ENCODE measurements at regions not wholly inside any gene's neighbourhood (a gene's known extent, or its start where the extent isn't known, plus 50 kb on each side); places are given as distances from the start of the nearest gene placed in this dataset.

- no peak for DNase-seq (ENCODE audit: low read depth in 1 of 2, low spot score in 1 of 2)
- H3K4me3 ChIP-seq (replicated peaks; ENCODE audit: insufficient read depth, low read length) = no peak overlapping the region
- H3K27me3 ChIP-seq (ENCODE audit: insufficient read depth, poor library complexity, severe bottlenecking) = no peaks in the 10 kb centered on the region
- TF ChIP-seq GABPA (IDR thresholded peaks at IDR 0.05; ENCODE audit: low read depth) = no peak
- TF ChIP-seq SPI1 (IDR thresholded peaks at IDR 0.05; ENCODE audit: borderline replicate concordance, low read depth) = no peak
- no peak for TF ChIP-seq CTCF (IDR thresholded peaks at IDR 0.05; ENCODE audit: insufficient read depth, low read length)
- no peak for TF ChIP-seq REST (IDR thresholded peaks at IDR 0.05; ENCODE audit: insufficient replicate concordance, low read depth)
- TF ChIP-seq POLR2AphosphoS5 (IDR thresholded peaks at IDR 0.05; ENCODE audit: low read depth) = no peak
- no peak overlapping the region for H3K27ac ChIP-seq (replicated peaks)
Measured at GRCh38 chr2:34998741-34999140, 1356.8 kb upstream of the CRIM1 start.

- Histone ChIP-seq H3K27ac (replicated peaks) (no peak overlapping the region), H3K4me3 (replicated peaks; ENCODE audit: insufficient read depth, low read length) (no peak overlapping the region), H3K27me3 (ENCODE audit: insufficient read depth, poor library complexity, severe bottlenecking) (no peaks in the 10 kb centered on the region)
- TF ChIP-seq GABPA (IDR thresholded peaks at IDR 0.05; ENCODE audit: low read depth) (no peak), REST (IDR thresholded peaks at IDR 0.05; ENCODE audit: insufficient replicate concordance, low read depth) (no peak), POLR2AphosphoS5 (IDR thresholded peaks at IDR 0.05; ENCODE audit: low read depth) (no peak), SPI1 (IDR thresholded peaks at IDR 0.05; ENCODE audit: borderline replicate concordance, low read depth) (no peak), CTCF (IDR thresholded peaks at IDR 0.05; ENCODE audit: insufficient read depth, low read length) (no peak)
- DNase-seq (ENCODE audit: low read depth in 1 of 2, low spot score in 1 of 2) = no peak
Measured at GRCh38 chr2:34997779-34998178, 1357.8 kb upstream of the CRIM1 start.

GRCh38 chr2:34995196-34995595 lies 1360.4 kb upstream of the CRIM1 start:
- TF ChIP-seq POLR2AphosphoS5 (IDR thresholded peaks at IDR 0.05; ENCODE audit: low read depth) (no peak), CTCF (IDR thresholded peaks at IDR 0.05; ENCODE audit: insufficient read depth, low read length) (no peak), SPI1 (IDR thresholded peaks at IDR 0.05; ENCODE audit: borderline replicate concordance, low read depth) (no peak), REST (IDR thresholded peaks at IDR 0.05; ENCODE audit: insufficient replicate concordance, low read depth) (no peak), GABPA (IDR thresholded peaks at IDR 0.05; ENCODE audit: low read depth) (no peak)
- Histone ChIP-seq H3K4me3 (replicated peaks; ENCODE audit: insufficient read depth, low read length) (no peak overlapping the region), H3K27me3 (ENCODE audit: insufficient read depth, poor library complexity, severe bottlenecking) (no peaks in the 10 kb centered on the region), H3K27ac (replicated peaks) (no peak overlapping the region)
- no peak for DNase-seq (ENCODE audit: low read depth in 1 of 2, low spot score in 1 of 2)

Measured in HL-60 (cell line).